H9 (cell line): ENCODE measurements at regions not wholly inside any gene's neighbourhood (a gene's known extent, or its start where the extent isn't known, plus 50 kb on each side); places are given as distances from the start of the nearest gene placed in this dataset.

Experiments used
- DNase-seq: peaks from one replicate; pipeline ENCODE4 v3.0.0-alpha.2; 2017
- H2AFZ ChIP-seq: one replicate; pipeline ENCODE4 v1.6.1; 2013; ENCODE audit warnings: mild to moderate bottlenecking, low read length, control low read depth, moderate library complexity
- H2AK5ac ChIP-seq: 2 replicates; pipeline ENCODE4 v1.6.1; 2013; ENCODE audit warnings: low read length, control low read depth, mixed read lengths; ENCODE audit not compliant: insufficient read length
- H2BK120ac ChIP-seq: one replicate; pipeline ENCODE4 v1.6.1; 2013; ENCODE audit warnings: low read depth, mild to moderate bottlenecking, low read length, control low read depth, inconsistent platforms; ENCODE audit not compliant: poor library complexity, severe bottlenecking
- H2BK12ac ChIP-seq: 2 replicates; pipeline ENCODE4 v1.6.1; 2013; ENCODE audit warnings: low read length, control low read depth, mixed read lengths, low read depth; ENCODE audit not compliant: insufficient read length
- H2BK15ac ChIP-seq: 2 replicates; pipeline ENCODE4 v1.6.1; 2013; ENCODE audit warnings: low read depth, low read length, control low read depth
- H2BK20ac ChIP-seq: one replicate; pipeline ENCODE4 v1.6.1; 2013; ENCODE audit warnings: low read depth, mild to moderate bottlenecking, low read length, control low read depth, inconsistent platforms; ENCODE audit not compliant: poor library complexity, severe bottlenecking
- H2BK5ac ChIP-seq: 2 replicates; pipeline ENCODE4 v1.6.1; 2013; ENCODE audit warnings: low read length, control low read depth, mixed read lengths; ENCODE audit not compliant: insufficient read length
- H3K14ac ChIP-seq: 2 replicates; pipeline ENCODE4 v1.6.1; 2013; ENCODE audit warnings: low read length, control low read depth; ENCODE audit not compliant: insufficient read depth
- H3K18ac ChIP-seq: 2 replicates; pipeline ENCODE4 v1.6.1; 2013; ENCODE audit warnings: low read depth, mild to moderate bottlenecking, mixed read lengths, low read length, control low read depth; ENCODE audit not compliant: insufficient read length
- H3K23ac ChIP-seq: 2 replicates; pipeline ENCODE4 v1.6.1; 2013; ENCODE audit warnings: low read length, control low read depth, mixed read lengths, low read depth; ENCODE audit not compliant: insufficient read length
- H3K23me2 ChIP-seq: 2 replicates; pipeline ENCODE4 v1.6.1; 2013; ENCODE audit warnings: low read depth, mild to moderate bottlenecking, mixed read lengths, low read length, control low read depth; ENCODE audit not compliant: insufficient read length, poor library complexity, severe bottlenecking
- H3K27ac ChIP-seq: 2 replicates; pipeline ENCODE4 v1.5.1; 2013; ENCODE audit warnings: low read length, control low read depth, mixed read lengths, low read depth; ENCODE audit not compliant: insufficient read length
- H3K27me3 ChIP-seq: 2 replicates; pipeline ENCODE4 v1.6.1; 2013; ENCODE audit warnings: low read length, control low read depth, inconsistent platforms; ENCODE audit not compliant: insufficient read depth
- H3K4ac ChIP-seq: 2 replicates; pipeline ENCODE4 v1.6.1; 2013; ENCODE audit warnings: low read depth, mild to moderate bottlenecking, control low read depth, inconsistent platforms, low read length, moderate library complexity
- H3K4me1 ChIP-seq: 2 replicates; pipeline ENCODE4 v1.6.1; 2013; ENCODE audit warnings: low read length, control low read depth, inconsistent platforms; ENCODE audit not compliant: insufficient read depth
- H3K4me2 ChIP-seq: 2 replicates; pipeline ENCODE4 v1.6.1; 2013; ENCODE audit warnings: low read length, control low read depth, mixed read lengths; ENCODE audit not compliant: insufficient read length, insufficient read depth
- H3K56ac ChIP-seq: 2 replicates; pipeline ENCODE4 v1.6.1; 2013; ENCODE audit warnings: low read depth, mild to moderate bottlenecking, mixed read lengths, low read length, control low read depth; ENCODE audit not compliant: insufficient read length
- H3K79me1 ChIP-seq: 2 replicates; pipeline ENCODE4 v1.6.1; 2013; ENCODE audit warnings: low read depth, mild to moderate bottlenecking, moderate library complexity, low read length, control low read depth, inconsistent platforms; ENCODE audit not compliant: insufficient read depth, poor library complexity, severe bottlenecking
- H3K79me2 ChIP-seq: 2 replicates; pipeline ENCODE4 v1.6.1; 2013; ENCODE audit warnings: low read length, control low read depth, inconsistent platforms; ENCODE audit not compliant: insufficient read depth
- H3K9ac ChIP-seq: 2 replicates; pipeline ENCODE4 v1.6.1; 2013; ENCODE audit warnings: low read length, control low read depth, mixed read lengths; ENCODE audit not compliant: insufficient read length; ENCODE audit errors: extremely low read depth
- H3K9me3 ChIP-seq: one replicate; pipeline ENCODE4 v1.6.1; 2013; ENCODE audit warnings: low read depth, low read length, inconsistent platforms; ENCODE audit not compliant: control insufficient read depth
- H3T11ph ChIP-seq: one replicate; pipeline ENCODE4 v1.6.1; 2013; ENCODE audit warnings: mild to moderate bottlenecking, low read length, control low read depth, inconsistent platforms
- H4K20me1 ChIP-seq: one replicate; pipeline ENCODE4 v1.6.1; 2013; ENCODE audit not compliant: control insufficient read depth, insufficient read length, insufficient read depth
- H4K5ac ChIP-seq: 2 replicates; pipeline ENCODE4 v1.6.1; 2013; ENCODE audit warnings: low read depth, mild to moderate bottlenecking, mixed read lengths, low read length, control low read depth; ENCODE audit not compliant: insufficient read length
- H4K8ac ChIP-seq: replicated peaks from 2 replicates; pipeline ENCODE4 v1.6.1; 2013; ENCODE audit warnings: low read length, control low read depth, mixed read lengths, low read depth; ENCODE audit not compliant: insufficient read length
- H4K91ac ChIP-seq: 2 replicates; pipeline ENCODE4 v1.6.1; 2013; ENCODE audit warnings: low read depth, mild to moderate bottlenecking, moderate library complexity, mixed read lengths, low read length, control low read depth; ENCODE audit not compliant: insufficient read length
- H3K27ac Mint-ChIP-seq, 3 experiments: 2 replicates in 2 of 3; 3 replicates in 1 of 3; pipeline ENCODE4 v1.8.0; 2020 to 2021; ENCODE audit warnings: mixed read lengths in 3 of 3, mild to moderate bottlenecking in 1 of 3, moderate library complexity in 1 of 3
- H3K27me3 Mint-ChIP-seq: 2 replicates; pipeline ENCODE4 v1.8.0; 2021; ENCODE audit warnings: low read depth, mild to moderate bottlenecking, moderate library complexity, mixed read lengths
- H3K36me3 Mint-ChIP-seq, 3 experiments: 2 replicates in 2 of 3; 3 replicates in 1 of 3; pipeline ENCODE4 v1.8.0; 2020 to 2021; ENCODE audit warnings: low read depth in 3 of 3, mixed read lengths in 3 of 3; ENCODE audit not compliant: insufficient read depth in 1 of 3
- H3K4me1 Mint-ChIP-seq, 2 experiments: 2 replicates each; pipeline ENCODE4 v1.8.0; 2020; ENCODE audit warnings: mixed read lengths in 2 of 2
- H3K4me3 Mint-ChIP-seq, 2 experiments: 2 replicates in 1 of 2; 3 replicates in 1 of 2; pipeline ENCODE4 v1.8.0; 2020 to 2021; ENCODE audit warnings: mild to moderate bottlenecking in 2 of 2, mixed read lengths in 2 of 2, moderate library complexity in 1 of 2
- H3K9me3 Mint-ChIP-seq, 2 experiments: 2 replicates in 1 of 2; 3 replicates in 1 of 2; pipeline ENCODE4 v1.8.0; 2020; ENCODE audit warnings: mild to moderate bottlenecking in 2 of 2, mixed read lengths in 2 of 2, moderate library complexity in 1 of 2
- WGBS: extraction: QIAGEN DNeasy Blood & Tissue Kit; methylation state at CpG from one replicate; pipeline ENCODE4 v1.1.7; 2013; ENCODE audit warnings: missing lambda C conversion rate, low lambda C conversion rate, mixed read lengths; ENCODE audit not compliant: insufficient read length; ENCODE audit errors: extremely low coverage; 5-methylcytosine and 5-hydroxymethylcytosine counted together
- TF ChIP-seq, protein P1 (sequence below): fragments of 200-600 bp; sonication (generic); conservative IDR thresholded peaks from 3 replicates; pipeline ENCODE4 v1.8.0; 2021; ENCODE audit warnings: antibody characterized with exemption, mild to moderate bottlenecking

DNA sequence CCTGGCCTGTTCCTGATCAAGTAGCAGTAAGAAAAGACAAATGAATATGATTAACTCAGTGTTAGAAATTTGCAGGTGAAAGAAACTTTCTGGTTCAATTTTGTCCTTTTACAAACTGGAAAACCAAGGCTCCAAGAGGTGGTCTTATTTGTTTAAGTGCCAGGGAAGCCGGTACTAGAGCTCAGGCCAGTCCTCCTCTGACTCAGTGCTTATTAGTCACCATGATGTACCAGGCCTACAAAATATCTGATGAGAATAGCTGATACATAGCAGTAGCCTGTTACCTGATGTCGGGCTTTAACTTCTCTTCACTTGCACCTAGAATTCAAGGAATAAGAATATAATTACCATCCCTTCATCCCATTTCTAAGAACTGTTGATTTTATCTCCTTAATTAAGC lies 394.8 kb downstream of the LMX1A start:
- Histone ChIP-seq H2BK20ac (no peak overlapping the region), H2AK5ac (no peak overlapping the region), H3K79me2 (no peaks in the 10 kb centered on the region), H3T11ph (no peak overlapping the region), H3K9ac (no peak overlapping the region), H2BK120ac (no peak overlapping the region), H4K5ac (no peak overlapping the region), H3K9me3 (no peaks in the 10 kb centered on the region), H3K14ac (no peak overlapping the region), H4K8ac (no peak overlapping the region), H4K20me1 (no peaks in the 10 kb centered on the region), H2BK5ac (no peak overlapping the region), H3K23ac (no peak overlapping the region), H3K4me1 (no peaks in the 10 kb centered on the region), H2AFZ (no peak overlapping the region), H3K4me2 (no peak overlapping the region), H2BK15ac (no peak overlapping the region), H4K91ac (no peak overlapping the region), H3K79me1 (no peaks in the 10 kb centered on the region), H3K23me2 (no peaks in the 10 kb centered on the region), H3K27ac (no peak overlapping the region), H3K4ac (no peak overlapping the region), H3K56ac (no peak overlapping the region), H3K18ac (no peak overlapping the region), H2BK12ac (no peak overlapping the region), H3K27me3 (no peaks in the 10 kb centered on the region)
- WGBS, result no CpG with 5 or more reads among the region's 2 CpGs
- H3K27ac Mint-ChIP-seq, result no peak overlapping the region
- H3K4me1 Mint-ChIP-seq, result no peaks in the 10 kb centered on the region
- no peak for DNase-seq
- H3K27me3 Mint-ChIP-seq, result no peaks in the 10 kb centered on the region
- TF ChIP-seq, protein P1, sequence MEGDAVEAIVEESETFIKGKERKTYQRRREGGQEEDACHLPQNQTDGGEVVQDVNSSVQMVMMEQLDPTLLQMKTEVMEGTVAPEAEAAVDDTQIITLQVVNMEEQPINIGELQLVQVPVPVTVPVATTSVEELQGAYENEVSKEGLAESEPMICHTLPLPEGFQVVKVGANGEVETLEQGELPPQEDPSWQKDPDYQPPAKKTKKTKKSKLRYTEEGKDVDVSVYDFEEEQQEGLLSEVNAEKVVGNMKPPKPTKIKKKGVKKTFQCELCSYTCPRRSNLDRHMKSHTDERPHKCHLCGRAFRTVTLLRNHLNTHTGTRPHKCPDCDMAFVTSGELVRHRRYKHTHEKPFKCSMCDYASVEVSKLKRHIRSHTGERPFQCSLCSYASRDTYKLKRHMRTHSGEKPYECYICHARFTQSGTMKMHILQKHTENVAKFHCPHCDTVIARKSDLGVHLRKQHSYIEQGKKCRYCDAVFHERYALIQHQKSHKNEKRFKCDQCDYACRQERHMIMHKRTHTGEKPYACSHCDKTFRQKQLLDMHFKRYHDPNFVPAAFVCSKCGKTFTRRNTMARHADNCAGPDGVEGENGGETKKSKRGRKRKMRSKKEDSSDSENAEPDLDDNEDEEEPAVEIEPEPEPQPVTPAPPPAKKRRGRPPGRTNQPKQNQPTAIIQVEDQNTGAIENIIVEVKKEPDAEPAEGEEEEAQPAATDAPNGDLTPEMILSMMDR, result no peak
- no peaks in the 10 kb centered on the region for H3K9me3 Mint-ChIP-seq
- no peaks in the 10 kb centered on the region for H3K36me3 Mint-ChIP-seq
- H3K4me3 Mint-ChIP-seq, result no peak overlapping the region
